Muscle layer of colon (tissue), 2 donors: ENCODE measurements at regions not wholly inside any gene's neighbourhood (a gene's known extent, or its start where the extent isn't known, plus 50 kb on each side); places are given as distances from the start of the nearest gene placed in this dataset.

Experiments
- H3K27ac ChIP-seq: one replicate; pipeline ENCODE4 v1.7.0; 2013; ENCODE audit warnings: low read depth, mild to moderate bottlenecking, low read length, moderate library complexity
- H3K27me3 ChIP-seq, 2 donors: one replicate each; pipeline ENCODE4 v1.7.0; 2013; ENCODE audit warnings: low read length in 2 of 2, mild to moderate bottlenecking in 2 of 2; ENCODE audit not compliant: insufficient read depth in 2 of 2, control insufficient read depth in 1 of 2
- H3K36me3 ChIP-seq: one replicate; pipeline ENCODE4 v1.7.0; 2013; ENCODE audit warnings: mild to moderate bottlenecking, low read length; ENCODE audit not compliant: insufficient read depth
- H3K4me1 ChIP-seq: one replicate; pipeline ENCODE4 v1.7.0; 2013; ENCODE audit warnings: mild to moderate bottlenecking, low read length; ENCODE audit not compliant: insufficient read depth
- H3K4me3 ChIP-seq, 2 donors: one replicate each; pipeline ENCODE4 v1.7.0; 2013; ENCODE audit warnings: low read length in 2 of 2, low read depth in 1 of 2, mild to moderate bottlenecking in 1 of 2, moderate library complexity in 1 of 2
- H3K9ac ChIP-seq: one replicate; pipeline ENCODE4 v1.7.0; 2013; ENCODE audit warnings: low read length
- H3K9me3 ChIP-seq: one replicate; pipeline ENCODE4 v1.7.0; 2013; ENCODE audit warnings: mild to moderate bottlenecking, low read length
- donor health status: abdominal sarcoma.
- donor health status: Adenocarcinoma of cecum.

- Histone ChIP-seq H3K9ac (no peak overlapping the region), H3K36me3 (no peaks in the 10 kb centered on the region), H3K4me3 (no peak overlapping the region), H3K4me1 (peaks cover 18% of the 10 kb centered on the region), H3K27ac (no peak overlapping the region), H3K27me3 (no peaks in the 10 kb centered on the region), H3K9me3 (no peaks in the 10 kb centered on the region)
Measured at GRCh38 chr2:67667054-67667908, 270.1 kb downstream of the ETAA1 start.

- Histone ChIP-seq H3K27me3 (no peaks in the 10 kb centered on the region), H3K9me3 (no peaks in the 10 kb centered on the region), H3K4me1 (peaks cover 18% of the 10 kb centered on the region), H3K36me3 (no peaks in the 10 kb centered on the region), H3K4me3 (no peak overlapping the region), H3K9ac (no peak overlapping the region), H3K27ac (no peak overlapping the region)
Measured at GRCh38 chr2:67668538-67668937, 271.4 kb downstream of the ETAA1 start.

GRCh38 chr2:67669168-67669567, 272.0 kb downstream of the ETAA1 start:
- H3K27ac ChIP-seq = no peak overlapping the region
- no peaks in the 10 kb centered on the region for H3K9me3 ChIP-seq
- no peak overlapping the region for H3K4me3 ChIP-seq
- H3K36me3 ChIP-seq = no peaks in the 10 kb centered on the region
- no peak overlapping the region for H3K9ac ChIP-seq
- no peaks in the 10 kb centered on the region for H3K27me3 ChIP-seq
- H3K4me1 ChIP-seq = peaks cover 18% of the 10 kb centered on the region

GRCh38 chr2:67669766-67670165, 272.6 kb downstream of the ETAA1 start:
- no peak overlapping the region for H3K9ac ChIP-seq
- H3K27ac ChIP-seq = no peak overlapping the region
- H3K9me3 ChIP-seq = no peaks in the 10 kb centered on the region
- peaks cover 18% of the 10 kb centered on the region for H3K4me1 ChIP-seq
- H3K36me3 ChIP-seq = no peaks in the 10 kb centered on the region
- H3K27me3 ChIP-seq = no peaks in the 10 kb centered on the region
- no peak overlapping the region for H3K4me3 ChIP-seq

- H3K9ac ChIP-seq = no peak overlapping the region
- no peaks in the 10 kb centered on the region for H3K9me3 ChIP-seq
- peaks cover 18% of the 10 kb centered on the region for H3K4me1 ChIP-seq
- H3K36me3 ChIP-seq = no peaks in the 10 kb centered on the region
- H3K27ac ChIP-seq = no peak overlapping the region
- no peaks in the 10 kb centered on the region for H3K27me3 ChIP-seq
- no peak overlapping the region for H3K4me3 ChIP-seq
Measured at GRCh38 chr2:67670747-67671183, 273.6 kb downstream of the ETAA1 start.

DNA sequence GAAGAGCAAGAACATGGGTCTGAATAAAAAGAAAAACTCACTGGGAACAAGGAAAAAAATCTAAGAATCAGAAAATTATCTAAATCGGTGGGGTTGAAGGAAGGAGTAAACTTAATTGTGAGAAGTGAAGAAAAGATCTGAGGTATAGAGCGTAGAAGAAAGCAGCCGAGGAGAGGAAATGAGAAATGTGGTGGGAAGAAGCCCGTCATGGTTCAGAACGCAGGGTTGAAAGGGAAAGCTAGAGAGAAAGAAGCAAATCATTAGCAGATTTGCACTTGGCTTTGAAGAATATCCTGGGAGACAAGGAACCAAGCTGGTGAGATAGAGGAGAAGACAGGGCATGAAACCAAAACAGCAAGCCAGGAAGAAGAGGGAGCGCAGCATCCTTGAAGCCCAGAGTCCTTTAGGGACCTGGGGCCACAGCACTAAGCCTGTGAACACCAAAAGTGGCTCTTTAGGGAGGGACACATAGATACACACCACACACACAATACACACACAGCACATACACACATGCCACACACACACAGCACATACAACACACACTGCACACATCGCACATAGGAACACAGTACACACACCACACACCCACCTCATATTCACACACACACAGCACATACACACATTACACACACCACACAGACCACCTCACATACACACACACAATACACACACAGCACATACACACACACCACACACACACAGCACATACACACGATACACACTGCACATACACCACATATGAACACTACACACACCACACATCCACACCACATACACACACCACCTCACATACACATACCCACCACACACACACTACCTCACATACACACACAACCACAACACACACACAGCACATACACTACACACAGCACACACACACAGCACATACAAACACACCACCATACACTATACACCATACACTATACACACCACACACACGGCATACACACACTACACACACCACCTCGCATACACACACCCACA, 274.6 kb downstream of the ETAA1 start:
- H3K9ac ChIP-seq = no peak overlapping the region
- no peak overlapping the region for H3K27ac ChIP-seq

DNA sequence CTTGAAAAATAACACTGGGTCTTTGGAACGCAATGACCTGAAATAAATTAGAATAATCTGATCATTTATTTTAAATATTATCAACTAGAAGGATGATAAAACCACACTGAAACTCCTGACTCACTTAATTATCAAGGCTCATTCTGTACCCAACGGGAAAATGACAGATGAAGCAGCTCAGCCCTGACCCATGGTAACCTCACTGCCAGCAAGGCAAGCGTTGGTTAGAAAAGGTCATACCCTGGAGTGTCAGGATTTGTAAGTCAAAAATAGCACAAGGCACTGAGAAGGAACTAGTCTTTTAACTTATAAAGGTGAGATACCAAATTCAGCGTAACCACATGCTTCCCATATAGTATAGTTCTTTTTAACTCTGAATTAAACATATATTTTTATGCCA, 277.5 kb downstream of the ETAA1 start:
- H3K4me1 ChIP-seq = no peaks in the 10 kb centered on the region
- H3K36me3 ChIP-seq = no peaks in the 10 kb centered on the region
- no peaks in the 10 kb centered on the region for H3K27me3 ChIP-seq
- no peaks in the 10 kb centered on the region for H3K9me3 ChIP-seq
- no peak overlapping the region for H3K4me3 ChIP-seq
- H3K27ac ChIP-seq = no peak overlapping the region
- H3K9ac ChIP-seq = no peak overlapping the region

More for the DNA sequence above, 274.6 kb downstream of the ETAA1 start:
- Histone ChIP-seq H3K4me3 (no peak overlapping the region), H3K9me3 (no peaks in the 10 kb centered on the region), H3K4me1 (peaks cover 12% of the 10 kb centered on the region), H3K27me3 (no peaks in the 10 kb centered on the region), H3K36me3 (no peaks in the 10 kb centered on the region)

GRCh38 chr2:67684991-67685390, 287.9 kb downstream of the ETAA1 start:
- no peaks in the 10 kb centered on the region for H3K9me3 ChIP-seq
- H3K9ac ChIP-seq = no peak overlapping the region
- no peaks in the 10 kb centered on the region for H3K4me1 ChIP-seq
- H3K27me3 ChIP-seq = no peaks in the 10 kb centered on the region
- H3K36me3 ChIP-seq = no peaks in the 10 kb centered on the region
- no peak overlapping the region for H3K4me3 ChIP-seq
- H3K27ac ChIP-seq = no peak overlapping the region

DNA sequence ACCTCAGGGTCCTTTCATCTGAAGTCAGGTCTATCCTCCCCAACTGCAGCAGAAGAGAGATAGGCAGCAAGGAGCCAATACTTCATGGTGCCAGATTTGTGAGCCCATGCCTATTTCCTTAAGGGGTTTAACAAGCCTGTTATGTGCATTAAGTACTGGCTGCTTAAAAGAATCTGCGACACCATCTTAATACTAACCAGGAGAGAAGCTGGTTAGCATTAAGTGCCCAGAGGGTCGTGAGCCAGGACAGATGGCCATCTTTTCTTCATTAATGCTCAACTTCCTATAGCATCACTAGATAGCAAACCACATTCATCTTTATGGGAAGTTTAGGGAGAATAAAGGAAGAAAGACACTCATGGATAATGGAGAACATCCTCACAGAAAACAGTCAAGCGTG, 289.1 kb downstream of the ETAA1 start:
- Histone ChIP-seq H3K9me3 (no peaks in the 10 kb centered on the region), H3K4me3 (no peak overlapping the region), H3K27ac (no peak overlapping the region), H3K4me1 (no peaks in the 10 kb centered on the region), H3K9ac (no peak overlapping the region), H3K36me3 (no peaks in the 10 kb centered on the region), H3K27me3 (no peaks in the 10 kb centered on the region)

DNA sequence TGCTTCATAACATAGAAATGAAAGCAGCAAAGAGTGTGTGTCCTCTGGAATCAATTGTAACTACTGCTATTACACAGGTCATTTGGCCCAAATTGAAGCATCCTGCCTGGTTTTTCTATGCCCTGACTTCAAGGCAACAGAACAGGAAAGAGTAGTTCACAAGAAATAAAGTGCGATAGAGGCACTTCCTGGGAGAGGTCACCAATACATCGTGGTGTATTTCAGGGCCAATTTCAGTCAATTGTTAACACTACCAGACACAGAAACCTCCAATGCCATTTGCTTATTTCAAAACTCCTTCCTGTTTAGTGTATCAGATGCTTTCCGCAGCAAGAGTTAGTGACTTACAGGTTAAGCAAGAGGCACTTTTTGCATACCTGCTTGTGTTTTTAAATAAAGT, 292.1 kb downstream of the ETAA1 start:
- H3K27ac ChIP-seq = no peak overlapping the region
- no peak overlapping the region for H3K9ac ChIP-seq
- H3K36me3 ChIP-seq = no peaks in the 10 kb centered on the region
- H3K4me1 ChIP-seq = no peaks in the 10 kb centered on the region
- no peak overlapping the region for H3K4me3 ChIP-seq
- H3K27me3 ChIP-seq = no peaks in the 10 kb centered on the region
- no peaks in the 10 kb centered on the region for H3K9me3 ChIP-seq

DNA sequence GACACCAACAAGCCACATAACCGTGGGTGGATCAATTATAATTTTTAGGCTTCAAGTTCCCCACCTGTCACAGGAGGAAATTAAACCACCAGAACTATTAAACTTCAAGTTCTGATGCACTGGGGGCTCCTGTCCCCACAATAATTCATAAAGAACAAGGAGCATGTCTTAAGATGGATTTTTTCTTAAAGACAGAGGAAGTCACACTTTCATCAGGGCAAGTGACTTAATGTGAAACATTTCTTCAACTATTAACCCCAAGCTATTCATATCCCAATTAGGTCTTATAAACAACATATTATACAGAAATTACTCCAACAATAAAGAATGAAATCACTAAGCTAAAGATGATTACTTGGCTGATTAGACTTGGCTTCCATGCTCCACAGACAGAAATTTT, 292.5 kb downstream of the ETAA1 start:
- H3K36me3 ChIP-seq = no peaks in the 10 kb centered on the region
- no peaks in the 10 kb centered on the region for H3K4me1 ChIP-seq
- no peaks in the 10 kb centered on the region for H3K9me3 ChIP-seq
- H3K27ac ChIP-seq = no peak overlapping the region
- H3K4me3 ChIP-seq = no peak overlapping the region
- no peak overlapping the region for H3K9ac ChIP-seq
- no peaks in the 10 kb centered on the region for H3K27me3 ChIP-seq
